ENCODE measurements at regions not wholly inside any gene's neighbourhood (a gene's known extent, or its start where the extent isn't known, plus 50 kb on each side); places are given as distances from the start of the nearest gene placed in this dataset.

DNA sequence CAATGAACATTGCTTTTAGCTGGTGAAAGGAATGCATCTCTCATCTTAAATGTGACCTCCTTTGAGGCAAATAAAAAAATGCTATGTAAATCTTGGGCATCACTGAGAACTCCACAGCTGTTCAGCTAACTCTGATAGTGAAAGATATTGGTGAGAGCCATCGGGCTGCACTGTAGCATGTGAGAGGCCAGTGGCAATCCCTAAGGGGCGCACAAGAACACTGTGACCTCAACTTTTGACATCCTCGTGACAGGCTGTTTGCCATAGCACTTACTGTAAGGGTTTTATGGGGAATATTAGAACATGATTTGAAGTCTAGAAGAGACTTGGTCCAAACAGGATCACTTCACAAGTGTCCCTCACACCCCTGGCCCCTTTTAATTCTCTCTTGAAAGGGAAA, 697.9 kb downstream of the MCTP2 start:
- TF ChIP-seq EZH2 (optimal IDR thresholded peaks at IDR 0.05; ENCODE audit: low read depth, low read length) (no peak), EZH2phosphoT487 (IDR thresholded peaks at IDR 0.05; ENCODE audit: low read length) (no peak)
- TF ChIP-seq, protein P1, sequence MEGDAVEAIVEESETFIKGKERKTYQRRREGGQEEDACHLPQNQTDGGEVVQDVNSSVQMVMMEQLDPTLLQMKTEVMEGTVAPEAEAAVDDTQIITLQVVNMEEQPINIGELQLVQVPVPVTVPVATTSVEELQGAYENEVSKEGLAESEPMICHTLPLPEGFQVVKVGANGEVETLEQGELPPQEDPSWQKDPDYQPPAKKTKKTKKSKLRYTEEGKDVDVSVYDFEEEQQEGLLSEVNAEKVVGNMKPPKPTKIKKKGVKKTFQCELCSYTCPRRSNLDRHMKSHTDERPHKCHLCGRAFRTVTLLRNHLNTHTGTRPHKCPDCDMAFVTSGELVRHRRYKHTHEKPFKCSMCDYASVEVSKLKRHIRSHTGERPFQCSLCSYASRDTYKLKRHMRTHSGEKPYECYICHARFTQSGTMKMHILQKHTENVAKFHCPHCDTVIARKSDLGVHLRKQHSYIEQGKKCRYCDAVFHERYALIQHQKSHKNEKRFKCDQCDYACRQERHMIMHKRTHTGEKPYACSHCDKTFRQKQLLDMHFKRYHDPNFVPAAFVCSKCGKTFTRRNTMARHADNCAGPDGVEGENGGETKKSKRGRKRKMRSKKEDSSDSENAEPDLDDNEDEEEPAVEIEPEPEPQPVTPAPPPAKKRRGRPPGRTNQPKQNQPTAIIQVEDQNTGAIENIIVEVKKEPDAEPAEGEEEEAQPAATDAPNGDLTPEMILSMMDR (IDR thresholded peaks at IDR 0.05; ENCODE audit: low read length): no peak

All from MM.1S (cell line).